Calu3 (cell line): ENCODE measurements at regions not wholly inside any gene's neighbourhood (a gene's known extent, or its start where the extent isn't known, plus 50 kb on each side); places are given as distances from the start of the nearest gene placed in this dataset.

Experiments used
- BruUV-seq: library from RNA; stranded (reverse); fragments of 400-500 nt; replicated peaks from 2 replicates; lab custom pipeline; 2021; lab: Mats Ljungman, UMichigan
- CTCF ChIA-PET: fragments of 300-600 bp; sonication (Branson Sonifier 250); formaldehyde crosslinking; loops from one replicate; lab custom pipeline; 2022; ENCODE audit warnings: antibody characterized with exemption; lab: Charles Lee
- DNase-seq: peaks from one replicate; pipeline ENCODE4 v3.0.0; 2022
- H3K27ac Mint-ChIP-seq: one replicate; pipeline ENCODE4 v1.8.0; 2022; ENCODE audit warnings: mixed read lengths; ENCODE audit not compliant: unreplicated experiment
- H3K27me3 Mint-ChIP-seq: one replicate; pipeline ENCODE4 v1.8.0; 2022; ENCODE audit warnings: mixed read lengths; ENCODE audit not compliant: unreplicated experiment
- H3K36me3 Mint-ChIP-seq: one replicate; pipeline ENCODE4 v1.8.0; 2022; ENCODE audit warnings: mild to moderate bottlenecking, moderate library complexity, mixed read lengths; ENCODE audit not compliant: insufficient read depth, unreplicated experiment
- H3K4me1 Mint-ChIP-seq: one replicate; pipeline ENCODE4 v1.8.0; 2022; ENCODE audit warnings: mild to moderate bottlenecking, low read depth, mixed read lengths; ENCODE audit not compliant: unreplicated experiment
- H3K4me3 Mint-ChIP-seq: one replicate; pipeline ENCODE4 v1.8.0; 2022; ENCODE audit warnings: mild to moderate bottlenecking, low read depth, moderate library complexity, mixed read lengths; ENCODE audit not compliant: unreplicated experiment
- H3K9me3 Mint-ChIP-seq: one replicate; pipeline ENCODE4 v1.8.0; 2022; ENCODE audit warnings: low read depth, mixed read lengths; ENCODE audit not compliant: unreplicated experiment
- CTCF ChIP-seq: fragments of 200-600 bp; IDR thresholded peaks from one replicate; pipeline ENCODE4 v1.8.0; 2022; ENCODE audit warnings: antibody characterized with exemption; ENCODE audit not compliant: unreplicated experiment
- intact Hi-C: fragments of 100-400 bp; cut with micrococcal nuclease; formaldehyde crosslinking; loops from one replicate; pipeline ENCODE4 v1.10.0; 2022; ENCODE audit not compliant: unreplicated experiment

- TF ChIP-seq CTCF = no peak
- Mint-ChIP-seq H3K4me3 (no peak overlapping the region), H3K27me3 (no peaks in the 10 kb centered on the region), H3K36me3 (no peaks in the 10 kb centered on the region), H3K9me3 (no peaks in the 10 kb centered on the region), H3K27ac (no peak overlapping the region), H3K4me1 (no peaks in the 10 kb centered on the region)
- intact Hi-C loops = no loop called here
- no peak for DNase-seq
- CTCF ChIA-PET = no interaction called here
- BruUV-seq = no TSS peak
These were observed 380.8 kb upstream of the MEIS2 start for GRCh38 chr15:37481126-37481525.

- no peak overlapping the region for H3K27ac Mint-ChIP-seq
- no peaks in the 10 kb centered on the region for H3K36me3 Mint-ChIP-seq
- no peak overlapping the region for H3K4me3 Mint-ChIP-seq
- no peak for DNase-seq
- intact Hi-C loops = no loop called here
- CTCF ChIA-PET = no interaction called here
- H3K27me3 Mint-ChIP-seq = no peaks in the 10 kb centered on the region
- H3K4me1 Mint-ChIP-seq = no peaks in the 10 kb centered on the region
- no peak for TF ChIP-seq CTCF
- no TSS peak for BruUV-seq
- H3K9me3 Mint-ChIP-seq = no peaks in the 10 kb centered on the region
These were observed 383.4 kb upstream of the MEIS2 start for GRCh38 chr15:37483779-37484178.

GRCh38 chr15:37485056-37485455 is 384.7 kb upstream of the MEIS2 start:
- CTCF ChIA-PET = no interaction called here

GRCh38 chr15:37490707-37491106 is 390.4 kb upstream of the MEIS2 start:
- CTCF ChIA-PET = no interaction called here
- intact Hi-C loops = no loop called here

More at GRCh38 chr15:37485056-37485455, 384.7 kb upstream of the MEIS2 start:
- Mint-ChIP-seq H3K4me3 (no peak overlapping the region), H3K27me3 (no peaks in the 10 kb centered on the region), H3K9me3 (no peaks in the 10 kb centered on the region), H3K4me1 (no peaks in the 10 kb centered on the region), H3K36me3 (no peaks in the 10 kb centered on the region), H3K27ac (no peak overlapping the region)
- no TSS peak for BruUV-seq
- TF ChIP-seq CTCF = no peak
- intact Hi-C loops = no loop called here
- DNase-seq = no peak

More at GRCh38 chr15:37490707-37491106, 390.4 kb upstream of the MEIS2 start:
- no peak for DNase-seq
- Mint-ChIP-seq H3K4me3 (no peak overlapping the region), H3K27me3 (no peaks in the 10 kb centered on the region), H3K4me1 (no peaks in the 10 kb centered on the region), H3K9me3 (no peaks in the 10 kb centered on the region), H3K27ac (no peak overlapping the region), H3K36me3 (no peaks in the 10 kb centered on the region)
- BruUV-seq = no TSS peak
- no peak for TF ChIP-seq CTCF
